Stimulated activated CD4-positive, alpha-beta T cell treated with anti-CD3 and anti-CD28 coated beads, Interleukin-4, amount 100 ng/mL, for 1 hour (primary cell): ENCODE measurements at regions not wholly inside any gene's neighbourhood (a gene's known extent, or its start where the extent isn't known, plus 50 kb on each side); places are given as distances from the start of the nearest gene placed in this dataset.
"Not testable (repeated sequence)": the region's sequence is repeated elsewhere in the genome, so short reads cannot be mapped to it uniquely, and the experiment has no call there.

ENCODE experiments used
- DNase-seq: peaks from one replicate; pipeline ENCODE4 v3.0.0-alpha.2; 2020

DNA sequence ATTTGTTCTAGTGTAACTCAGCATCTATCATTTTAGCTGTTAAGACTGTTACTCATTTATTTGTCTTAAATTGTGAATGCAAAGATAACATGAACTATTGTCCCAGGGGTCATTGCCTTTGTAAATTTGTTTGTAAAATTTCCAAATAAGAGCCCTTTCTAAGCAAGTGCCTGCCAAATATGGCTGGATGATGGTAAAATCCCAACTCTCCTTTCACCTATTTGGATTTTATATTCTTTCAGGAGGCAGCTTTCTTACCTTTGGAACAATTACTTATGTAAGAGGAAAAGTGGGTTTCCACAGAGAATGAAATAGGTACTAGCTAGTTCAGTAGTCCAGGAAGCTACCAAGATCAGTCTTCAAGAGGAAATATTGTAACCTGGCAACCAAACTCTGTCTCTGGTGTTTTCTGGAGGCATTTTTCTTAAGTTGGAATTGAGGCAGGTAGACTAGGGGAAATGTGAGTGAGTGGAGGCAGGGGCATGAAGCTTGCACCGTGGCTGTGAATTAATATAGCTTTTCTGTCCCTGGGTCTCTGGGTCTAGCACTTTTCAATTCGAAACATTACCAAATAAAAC, 88.5 kb upstream of the XIST start:
- no peak for DNase-seq

GRCh38 chrX:73937843-73938242, 85.3 kb upstream of the XIST start:
- not testable (repeated sequence) for DNase-seq

DNA sequence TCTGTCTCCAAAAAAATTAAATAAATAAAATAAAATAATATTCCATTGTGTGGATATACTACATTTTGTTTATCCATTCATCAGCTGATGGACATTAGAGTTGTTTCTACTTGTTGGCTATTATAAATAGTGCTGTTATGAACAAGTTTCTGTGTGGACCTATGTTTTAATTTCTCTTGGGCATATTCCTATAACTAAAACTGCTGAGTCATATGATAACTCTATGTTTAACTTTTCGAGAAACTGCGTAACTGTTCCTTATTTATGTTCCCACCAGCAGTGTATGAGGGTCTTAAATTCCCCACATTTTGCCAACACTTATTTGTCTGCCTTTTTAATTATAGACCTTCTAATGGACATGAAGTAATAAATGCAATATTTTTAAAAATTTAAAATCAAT, 80.0 kb upstream of the XIST start:
- DNase-seq = no peak

DNA sequence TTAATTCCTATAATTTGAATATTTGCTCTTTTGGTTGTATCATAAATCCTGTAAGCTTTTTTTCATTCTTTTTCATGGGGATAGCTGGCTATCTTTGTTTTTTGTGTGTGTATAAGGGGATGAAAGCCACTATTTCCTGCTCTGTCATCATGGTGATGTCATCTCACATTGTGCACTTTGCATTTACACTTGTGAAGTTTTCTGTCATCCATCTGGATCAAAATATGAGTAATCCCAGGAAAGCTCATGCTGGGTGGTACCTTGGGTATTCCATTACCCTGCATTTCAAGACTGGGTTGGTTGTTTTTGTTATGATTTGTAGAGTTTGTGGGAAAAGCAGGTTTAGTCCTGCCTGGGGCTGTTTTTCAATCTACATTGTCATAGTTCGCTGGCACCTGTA, 77.8 kb upstream of the XIST start:
- DNase-seq = no peak

DNA sequence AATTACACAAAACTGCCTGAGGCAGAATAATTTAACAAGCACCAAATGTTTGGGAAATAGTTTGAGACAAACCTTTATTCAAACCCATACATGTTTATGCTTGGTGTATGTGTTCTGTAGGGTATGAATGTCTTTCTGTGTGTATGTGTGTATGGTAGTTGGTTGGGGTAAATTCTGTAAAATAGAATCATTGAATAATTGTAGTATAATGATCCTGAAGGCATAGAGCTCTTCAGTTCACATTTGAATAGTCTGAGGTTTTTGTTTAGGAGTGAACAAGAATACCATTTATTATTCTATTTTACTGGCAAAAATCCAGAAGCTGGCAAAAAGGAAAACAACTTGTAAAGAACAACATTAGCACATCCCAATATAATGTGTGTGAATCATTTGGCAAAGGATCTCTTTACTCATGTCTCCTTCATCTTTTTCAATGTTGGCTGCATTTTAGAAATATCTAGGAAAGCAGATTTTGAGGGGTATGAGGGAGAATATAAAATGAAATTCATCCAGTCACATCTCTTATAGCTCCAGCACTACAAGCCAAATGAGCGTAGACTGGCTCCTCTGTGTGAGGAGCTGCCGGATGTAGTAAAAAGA, 70.4 kb upstream of the XIST start:
- DNase-seq = no peak

DNA sequence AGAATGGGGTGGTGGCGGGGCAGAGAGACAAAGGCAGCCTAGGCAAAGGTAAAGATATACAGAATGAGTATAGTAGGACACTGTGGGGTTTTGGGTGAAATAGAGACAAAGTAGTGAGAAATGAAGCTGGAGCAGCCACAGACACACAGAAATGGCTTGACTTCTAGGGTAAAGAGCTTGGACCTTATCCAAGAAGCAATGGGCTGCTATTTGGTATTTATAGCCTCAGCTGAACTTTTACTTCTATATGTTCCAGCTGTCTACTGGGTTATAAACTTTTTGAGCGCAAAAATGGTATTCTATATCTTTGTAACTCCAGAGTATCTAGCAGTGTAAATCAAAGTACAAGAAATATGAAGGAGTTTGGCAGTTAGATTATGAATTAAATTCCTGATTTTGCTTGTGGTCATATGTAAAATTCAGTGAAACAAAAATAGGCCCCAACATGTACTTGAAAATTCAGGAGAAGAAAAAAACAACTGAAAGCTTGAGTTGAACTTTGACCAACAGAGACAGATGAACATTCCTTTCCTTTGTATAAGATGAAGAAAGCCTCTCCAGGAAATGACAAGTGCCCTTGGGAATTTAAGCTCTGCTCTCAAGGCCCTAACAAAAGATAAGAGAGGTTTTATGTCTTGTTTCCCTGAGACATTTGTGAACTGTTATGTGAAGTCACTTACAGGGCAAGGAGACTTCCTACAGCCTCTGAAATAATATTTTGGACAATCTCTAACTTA, 64.6 kb upstream of the XIST start:
- DNase-seq = no peak

GRCh38 chrX:73916489-73916888, 64.0 kb upstream of the XIST start:
- no peak for DNase-seq

GRCh38 chrX:73914792-73915191, 62.3 kb upstream of the XIST start:
- not testable (repeated sequence) for DNase-seq

DNA sequence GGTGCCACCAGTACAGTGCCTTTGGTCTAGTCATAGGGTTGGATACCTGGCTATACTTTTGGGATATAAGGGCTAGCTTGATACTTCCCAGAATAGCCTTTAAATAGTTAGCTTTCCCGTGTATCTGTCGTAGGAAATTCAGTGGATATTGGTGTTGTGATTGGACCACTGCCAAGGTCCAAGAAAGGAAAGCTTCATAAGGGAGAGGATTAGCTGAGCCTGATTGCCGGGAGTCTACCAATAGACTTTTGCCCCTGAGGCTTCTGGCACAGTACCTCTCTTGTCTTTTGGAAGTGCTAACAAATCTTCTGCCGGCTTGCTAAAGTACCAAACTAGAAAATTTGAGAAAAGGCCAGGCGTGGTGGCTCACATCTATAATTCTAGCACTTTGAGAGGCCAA, 61.1 kb upstream of the XIST start:
- no peak for DNase-seq

- not testable (repeated sequence) for DNase-seq
Observed at GRCh38 chrX:73911946-73912345, 59.4 kb upstream of the XIST start.

- DNase-seq = not testable (repeated sequence)
Observed at GRCh38 chrX:73905749-73906374, 53.3 kb upstream of the XIST start.

GRCh38 chrX:73903941-73904340, 51.4 kb upstream of the XIST start:
- DNase-seq = no peak
